ENCODE measurements at regions not wholly inside any gene's neighbourhood (a gene's known extent, or its start where the extent isn't known, plus 50 kb on each side); places are given as distances from the start of the nearest gene placed in this dataset.

- no peak for TF ChIP-seq CTCF (IDR thresholded peaks at IDR 0.05; ENCODE audit: extremely low read depth, low read depth, low read length)
- H4K20me1 ChIP-seq (ENCODE audit: insufficient read depth, low read length), result no peaks in the 10 kb centered on the region
- H3K27me3 ChIP-seq (ENCODE audit: insufficient read depth, low read length), result no peaks in the 10 kb centered on the region
- H3K4me3 ChIP-seq (ENCODE audit: insufficient read depth, low read length), result no peak overlapping the region
- no peaks in the 10 kb centered on the region for H3K9me3 ChIP-seq (ENCODE audit: low read depth, low read length)
- H3K27ac ChIP-seq (ENCODE audit: low read depth, low read length), result no peak overlapping the region
- no peak overlapping the region for H2AFZ ChIP-seq (ENCODE audit: low read length)
- H3K4me2 ChIP-seq (ENCODE audit: insufficient read depth, low read length), result no peak overlapping the region
- H3K4me1 ChIP-seq (ENCODE audit: insufficient read depth, low read length), result no peaks in the 10 kb centered on the region
- no peaks in the 10 kb centered on the region for H3K36me3 ChIP-seq (ENCODE audit: insufficient read depth, low read length)
- DNase-seq (ENCODE audit: insufficient read length, low spot score, missing footprints), result no peak
- no peaks in the 10 kb centered on the region for H3K79me2 ChIP-seq (ENCODE audit: insufficient read depth, low read length)
These were observed 422.5 kb downstream of the GADD45G start for GRCh38 chr9:90027296-90027790.

- TF ChIP-seq CTCF (IDR thresholded peaks at IDR 0.05; ENCODE audit: extremely low read depth, low read depth, low read length), result no peak
- H4K20me1 ChIP-seq (ENCODE audit: insufficient read depth, low read length), result no peaks in the 10 kb centered on the region
- no peaks in the 10 kb centered on the region for H3K36me3 ChIP-seq (ENCODE audit: insufficient read depth, low read length)
- no peak for DNase-seq (ENCODE audit: insufficient read length, low spot score, missing footprints)
- H2AFZ ChIP-seq (ENCODE audit: low read length), result no peak overlapping the region
- H3K79me2 ChIP-seq (ENCODE audit: insufficient read depth, low read length), result no peaks in the 10 kb centered on the region
- no peaks in the 10 kb centered on the region for H3K4me1 ChIP-seq (ENCODE audit: insufficient read depth, low read length)
- H3K9me3 ChIP-seq (ENCODE audit: low read depth, low read length), result no peaks in the 10 kb centered on the region
- no peaks in the 10 kb centered on the region for H3K27me3 ChIP-seq (ENCODE audit: insufficient read depth, low read length)
- no peak overlapping the region for H3K27ac ChIP-seq (ENCODE audit: low read depth, low read length)
- no peak overlapping the region for H3K4me3 ChIP-seq (ENCODE audit: insufficient read depth, low read length)
- no peak overlapping the region for H3K4me2 ChIP-seq (ENCODE audit: insufficient read depth, low read length)
These were observed 424.6 kb downstream of the GADD45G start for GRCh38 chr9:90029386-90029785.

- no peak for TF ChIP-seq CTCF (IDR thresholded peaks at IDR 0.05; ENCODE audit: extremely low read depth, low read depth, low read length)
- Histone ChIP-seq H3K36me3 (ENCODE audit: insufficient read depth, low read length) (no peaks in the 10 kb centered on the region), H3K4me3 (ENCODE audit: insufficient read depth, low read length) (no peak overlapping the region), H3K27ac (ENCODE audit: low read depth, low read length) (no peak overlapping the region), H3K4me1 (ENCODE audit: insufficient read depth, low read length) (no peaks in the 10 kb centered on the region), H2AFZ (ENCODE audit: low read length) (no peak overlapping the region), H3K4me2 (ENCODE audit: insufficient read depth, low read length) (no peak overlapping the region), H3K27me3 (ENCODE audit: insufficient read depth, low read length) (no peaks in the 10 kb centered on the region), H3K79me2 (ENCODE audit: insufficient read depth, low read length) (no peaks in the 10 kb centered on the region), H3K9me3 (ENCODE audit: low read depth, low read length) (no peaks in the 10 kb centered on the region), H4K20me1 (ENCODE audit: insufficient read depth, low read length) (no peaks in the 10 kb centered on the region)
- no peak for DNase-seq (ENCODE audit: insufficient read length, low spot score, missing footprints)
These were observed 425.2 kb downstream of the GADD45G start for GRCh38 chr9:90029996-90030395.

GRCh38 chr9:90032296-90033027, 427.6 kb downstream of the GADD45G start:
- no peak for DNase-seq (ENCODE audit: insufficient read length, low spot score, missing footprints)
- Histone ChIP-seq H3K4me2 (ENCODE audit: insufficient read depth, low read length) (no peak overlapping the region), H3K27ac (ENCODE audit: low read depth, low read length) (no peak overlapping the region), H3K36me3 (ENCODE audit: insufficient read depth, low read length) (no peaks in the 10 kb centered on the region), H3K79me2 (ENCODE audit: insufficient read depth, low read length) (no peaks in the 10 kb centered on the region), H3K4me3 (ENCODE audit: insufficient read depth, low read length) (no peak overlapping the region), H4K20me1 (ENCODE audit: insufficient read depth, low read length) (no peaks in the 10 kb centered on the region), H3K27me3 (ENCODE audit: insufficient read depth, low read length) (no peaks in the 10 kb centered on the region), H2AFZ (ENCODE audit: low read length) (no peak overlapping the region), H3K4me1 (ENCODE audit: insufficient read depth, low read length) (no peaks in the 10 kb centered on the region), H3K9me3 (ENCODE audit: low read depth, low read length) (no peaks in the 10 kb centered on the region)
- TF ChIP-seq CTCF (IDR thresholded peaks at IDR 0.05; ENCODE audit: extremely low read depth, low read depth, low read length), result no peak
